Prostate gland (tissue), 2 donors: ENCODE measurements at regions not wholly inside any gene's neighbourhood (a gene's known extent, or its start where the extent isn't known, plus 50 kb on each side); places are given as distances from the start of the nearest gene placed in this dataset.

Experiments
- POLR2AphosphoS5 ChIP-seq: sonication (generic); formaldehyde crosslinking; IDR thresholded peaks from one replicate; pipeline ENCODE4 v1.6.1; 2017; ENCODE audit warnings: antibody characterized with exemption
- TF ChIP-seq, protein P1 (sequence below), 4 experiments: fragments of 200-600 bp in 2 of 4; fragments of 450-650 bp in 2 of 4; sonication (generic) in 2 of 4; IDR thresholded peaks; 1 replicate in 3 of 4; 2 replicates in 1 of 4; pipeline ENCODE4 v1.5.1; 2016 to 2019; ENCODE audit warnings: antibody characterized with exemption in 4 of 4, mild to moderate bottlenecking in 2 of 4, moderate library complexity in 2 of 4

- TF ChIP-seq, protein P1, sequence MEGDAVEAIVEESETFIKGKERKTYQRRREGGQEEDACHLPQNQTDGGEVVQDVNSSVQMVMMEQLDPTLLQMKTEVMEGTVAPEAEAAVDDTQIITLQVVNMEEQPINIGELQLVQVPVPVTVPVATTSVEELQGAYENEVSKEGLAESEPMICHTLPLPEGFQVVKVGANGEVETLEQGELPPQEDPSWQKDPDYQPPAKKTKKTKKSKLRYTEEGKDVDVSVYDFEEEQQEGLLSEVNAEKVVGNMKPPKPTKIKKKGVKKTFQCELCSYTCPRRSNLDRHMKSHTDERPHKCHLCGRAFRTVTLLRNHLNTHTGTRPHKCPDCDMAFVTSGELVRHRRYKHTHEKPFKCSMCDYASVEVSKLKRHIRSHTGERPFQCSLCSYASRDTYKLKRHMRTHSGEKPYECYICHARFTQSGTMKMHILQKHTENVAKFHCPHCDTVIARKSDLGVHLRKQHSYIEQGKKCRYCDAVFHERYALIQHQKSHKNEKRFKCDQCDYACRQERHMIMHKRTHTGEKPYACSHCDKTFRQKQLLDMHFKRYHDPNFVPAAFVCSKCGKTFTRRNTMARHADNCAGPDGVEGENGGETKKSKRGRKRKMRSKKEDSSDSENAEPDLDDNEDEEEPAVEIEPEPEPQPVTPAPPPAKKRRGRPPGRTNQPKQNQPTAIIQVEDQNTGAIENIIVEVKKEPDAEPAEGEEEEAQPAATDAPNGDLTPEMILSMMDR (IDR thresholded peaks at IDR 0.05), result no peak
- TF ChIP-seq POLR2AphosphoS5, result no peak
These were observed 149.8 kb upstream of the NR5A2 start for GRCh38 chr1:199877526-199878384.
